ENCODE measurements at regions not wholly inside any gene's neighbourhood (a gene's known extent, or its start where the extent isn't known, plus 50 kb on each side); places are given as distances from the start of the nearest gene placed in this dataset.

DNA sequence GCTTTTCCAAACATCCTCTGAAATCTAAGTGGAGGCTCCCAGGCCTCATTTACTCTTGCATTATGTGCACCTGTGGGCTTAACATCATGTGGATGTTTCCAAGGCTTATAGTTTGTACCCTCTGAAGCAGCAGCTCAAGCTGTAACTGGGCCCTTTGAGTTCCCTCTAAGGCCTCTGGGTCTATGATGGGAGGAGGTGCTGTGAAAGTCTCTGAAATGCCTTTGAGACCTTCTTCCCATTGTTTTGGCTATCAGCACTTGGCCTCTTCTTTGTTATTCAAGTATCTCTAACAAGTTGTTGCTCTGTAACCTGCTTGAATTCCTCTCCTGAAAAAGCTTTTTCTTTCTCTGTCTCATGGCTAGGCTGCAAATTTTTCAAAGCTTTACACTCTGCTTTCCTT is 58.1 kb upstream of the MYT1L start:
- Histone ChIP-seq H3K27ac (ENCODE audit: insufficient read depth, low read length) (no peak overlapping the region), H3K23ac (ENCODE audit: low read depth, low read length) (no peak overlapping the region), H2BK120ac (ENCODE audit: low read depth, low read length) (no peak overlapping the region), H2BK20ac (ENCODE audit: low read depth, low read length) (no peak overlapping the region), H3K18ac (ENCODE audit: low read depth, low read length) (no peak overlapping the region), H3K36me3 (ENCODE audit: control insufficient read depth, insufficient read depth, low read length) (no peaks in the 10 kb centered on the region), H4K91ac (ENCODE audit: insufficient read depth, low read depth, low read length) (no peak overlapping the region), H2BK15ac (ENCODE audit: low read depth, low read length) (no peak overlapping the region), H2AK5ac (ENCODE audit: low read depth, low read length) (no peak overlapping the region), H3K27me3 (ENCODE audit: control insufficient read depth, insufficient read depth, low read length) (no peaks in the 10 kb centered on the region), H3K4ac (ENCODE audit: low read depth, low read length) (no peak overlapping the region), H3K79me1 (ENCODE audit: low read depth in 1 of 2, low read length in 2 of 2) (no peaks in the 10 kb centered on the region), H3K4me2 (ENCODE audit: low read depth, low read length) (no peak overlapping the region), H3K9me3 (ENCODE audit: control insufficient read depth, insufficient read depth, low read length) (peaks cover 19% of the 10 kb centered on the region), H3K14ac (replicated peaks; ENCODE audit: low read depth, low read length) (no peak overlapping the region), H3K56ac (ENCODE audit: extremely low read depth, insufficient read depth, low read length) (no peak overlapping the region), H3K9me1 (ENCODE audit: insufficient read depth, low read length) (no peaks in the 10 kb centered on the region), H2AFZ (replicated peaks; ENCODE audit: low read length, poor library complexity) (no peak overlapping the region), H3K9ac (ENCODE audit: low read depth, low read length) (no peak overlapping the region), H3K4me1 (ENCODE audit: control insufficient read depth, insufficient read depth, low read length) (no peaks in the 10 kb centered on the region), H4K5ac (ENCODE audit: low read depth, low read length) (no peak overlapping the region), H2AK9ac (replicated peaks; ENCODE audit: low read depth, low read length, poor library complexity) (no peak overlapping the region), H4K8ac (ENCODE audit: low read depth in 2 of 2, low read length in 2 of 2) (no peak overlapping the region), H4K20me1 (ENCODE audit: insufficient read depth, low read length) (no peaks in the 10 kb centered on the region), H2BK5ac (ENCODE audit: low read depth, low read length, poor library complexity, severe bottlenecking) (no peak overlapping the region), H3K4me3 (ENCODE audit: insufficient read depth, low read depth, low read length) (no peak overlapping the region)
- TF ChIP-seq NFE2L2 (IDR thresholded peaks at IDR 0.05; ENCODE audit: low read depth, low read length): no peak
- no peak for TF ChIP-seq SMC3 (IDR thresholded peaks at IDR 0.05; ENCODE audit: low read depth, low read length)
- TF ChIP-seq MAZ (IDR thresholded peaks at IDR 0.05; ENCODE audit: borderline replicate concordance, low read depth, low read length): no peak
- TF ChIP-seq MXI1 (IDR thresholded peaks at IDR 0.05; ENCODE audit: borderline replicate concordance, low read depth, low read length): no peak
- TF ChIP-seq RAD21 (IDR thresholded peaks at IDR 0.05; ENCODE audit: low read length): no peak
- no peak for TF ChIP-seq MAFK (IDR thresholded peaks at IDR 0.05; ENCODE audit: low read depth, low read length)
- no peak for TF ChIP-seq RCOR1 (IDR thresholded peaks at IDR 0.05; ENCODE audit: insufficient replicate concordance, low read length)
- TF ChIP-seq CHD1 (IDR thresholded peaks at IDR 0.05; ENCODE audit: low read depth, low read length): no peak
- TF ChIP-seq, protein P1, sequence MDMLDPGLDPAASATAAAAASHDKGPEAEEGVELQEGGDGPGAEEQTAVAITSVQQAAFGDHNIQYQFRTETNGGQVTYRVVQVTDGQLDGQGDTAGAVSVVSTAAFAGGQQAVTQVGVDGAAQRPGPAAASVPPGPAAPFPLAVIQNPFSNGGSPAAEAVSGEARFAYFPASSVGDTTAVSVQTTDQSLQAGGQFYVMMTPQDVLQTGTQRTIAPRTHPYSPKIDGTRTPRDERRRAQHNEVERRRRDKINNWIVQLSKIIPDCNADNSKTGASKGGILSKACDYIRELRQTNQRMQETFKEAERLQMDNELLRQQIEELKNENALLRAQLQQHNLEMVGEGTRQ (IDR thresholded peaks at IDR 0.05; ENCODE audit: low read depth, low read length): no peak
- TF ChIP-seq, protein P2, sequence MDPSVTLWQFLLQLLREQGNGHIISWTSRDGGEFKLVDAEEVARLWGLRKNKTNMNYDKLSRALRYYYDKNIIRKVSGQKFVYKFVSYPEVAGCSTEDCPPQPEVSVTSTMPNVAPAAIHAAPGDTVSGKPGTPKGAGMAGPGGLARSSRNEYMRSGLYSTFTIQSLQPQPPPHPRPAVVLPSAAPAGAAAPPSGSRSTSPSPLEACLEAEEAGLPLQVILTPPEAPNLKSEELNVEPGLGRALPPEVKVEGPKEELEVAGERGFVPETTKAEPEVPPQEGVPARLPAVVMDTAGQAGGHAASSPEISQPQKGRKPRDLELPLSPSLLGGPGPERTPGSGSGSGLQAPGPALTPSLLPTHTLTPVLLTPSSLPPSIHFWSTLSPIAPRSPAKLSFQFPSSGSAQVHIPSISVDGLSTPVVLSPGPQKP (IDR thresholded peaks at IDR 0.05; ENCODE audit: borderline replicate concordance, low read depth, low read length): no peak
- no peak for TF ChIP-seq RFX5 (IDR thresholded peaks at IDR 0.05; ENCODE audit: low read depth, low read length)
- TF ChIP-seq FOS (IDR thresholded peaks at IDR 0.05; ENCODE audit: low read depth, low read length): no peak
- TF ChIP-seq POLR2A (IDR thresholded peaks at IDR 0.05; ENCODE audit: low read depth, low read length): no peak
- TF ChIP-seq BHLHE40 (IDR thresholded peaks at IDR 0.05; ENCODE audit: low read depth, low read length): no peak
- TF ChIP-seq CEBPB (IDR thresholded peaks at IDR 0.05; ENCODE audit: low read depth, low read length): no peak
- TF ChIP-seq, protein P3, sequence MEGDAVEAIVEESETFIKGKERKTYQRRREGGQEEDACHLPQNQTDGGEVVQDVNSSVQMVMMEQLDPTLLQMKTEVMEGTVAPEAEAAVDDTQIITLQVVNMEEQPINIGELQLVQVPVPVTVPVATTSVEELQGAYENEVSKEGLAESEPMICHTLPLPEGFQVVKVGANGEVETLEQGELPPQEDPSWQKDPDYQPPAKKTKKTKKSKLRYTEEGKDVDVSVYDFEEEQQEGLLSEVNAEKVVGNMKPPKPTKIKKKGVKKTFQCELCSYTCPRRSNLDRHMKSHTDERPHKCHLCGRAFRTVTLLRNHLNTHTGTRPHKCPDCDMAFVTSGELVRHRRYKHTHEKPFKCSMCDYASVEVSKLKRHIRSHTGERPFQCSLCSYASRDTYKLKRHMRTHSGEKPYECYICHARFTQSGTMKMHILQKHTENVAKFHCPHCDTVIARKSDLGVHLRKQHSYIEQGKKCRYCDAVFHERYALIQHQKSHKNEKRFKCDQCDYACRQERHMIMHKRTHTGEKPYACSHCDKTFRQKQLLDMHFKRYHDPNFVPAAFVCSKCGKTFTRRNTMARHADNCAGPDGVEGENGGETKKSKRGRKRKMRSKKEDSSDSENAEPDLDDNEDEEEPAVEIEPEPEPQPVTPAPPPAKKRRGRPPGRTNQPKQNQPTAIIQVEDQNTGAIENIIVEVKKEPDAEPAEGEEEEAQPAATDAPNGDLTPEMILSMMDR (conservative IDR thresholded peaks at IDR 0.05; ENCODE audit: low read depth, low read length): no peak
- no peak for DNase-seq
- ATAC-seq (ENCODE audit: low read depth): no peak
- intact Hi-C loops (cut with micrococcal nuclease): no loop called here
- POLR2A ChIA-PET (ENCODE audit: unreplicated experiment): no interaction called here
- in situ Hi-C loops (cut with MboI; ENCODE audit: low sequenced_read_pairs): no loop called here
- CTCF ChIA-PET: no interaction called here
- dilution Hi-C loops (cut with HindIII; ENCODE audit: low sequenced_read_pairs, unreplicated experiment): no loop called here
- BruUV-seq (replicated peaks): no TSS peak
